Mesendoderm (in vitro differentiated cells): ENCODE measurements at regions not wholly inside any gene's neighbourhood (a gene's known extent, or its start where the extent isn't known, plus 50 kb on each side); places are given as distances from the start of the nearest gene placed in this dataset.

ENCODE experiments used
- DNase-seq: peaks from one replicate; pipeline ENCODE4 v3.0.0; 2013
- H2AK5ac ChIP-seq: 2 replicates; pipeline ENCODE4 v1.6.1; 2013; ENCODE audit warnings: low read length, inconsistent platforms
- H2BK120ac ChIP-seq: 2 replicates; pipeline ENCODE4 v1.6.1; 2013; ENCODE audit warnings: low read depth, mild to moderate bottlenecking, low read length, moderate library complexity, mixed read lengths
- H2BK15ac ChIP-seq: replicated peaks from 2 replicates; pipeline ENCODE4 v1.6.1; 2013; ENCODE audit warnings: low read depth, mild to moderate bottlenecking, moderate library complexity
- H2BK5ac ChIP-seq: 2 replicates; pipeline ENCODE4 v1.6.1; 2013; ENCODE audit warnings: low read length, inconsistent platforms
- H3K18ac ChIP-seq: 2 replicates; pipeline ENCODE4 v1.6.1; 2013; ENCODE audit warnings: mild to moderate bottlenecking, low read length, mixed read lengths
- H3K23ac ChIP-seq: one replicate; pipeline ENCODE4 v1.6.1; 2013; ENCODE audit warnings: low read length
- H3K27ac ChIP-seq: 2 replicates; pipeline ENCODE4 v1.5.1; 2013; ENCODE audit warnings: low read depth, mild to moderate bottlenecking, inconsistent platforms, low read length, moderate library complexity
- H3K27me3 ChIP-seq: 2 replicates; pipeline ENCODE4 v1.6.1; 2013; ENCODE audit warnings: low read length, control low read depth, mild to moderate bottlenecking, inconsistent platforms; ENCODE audit not compliant: insufficient read depth, poor library complexity
- H3K36me3 ChIP-seq: 2 replicates; pipeline ENCODE4 v1.6.1; 2013; ENCODE audit warnings: low read length, inconsistent platforms; ENCODE audit not compliant: control insufficient read depth, insufficient read depth
- H3K4ac ChIP-seq: one replicate; pipeline ENCODE4 v1.6.1; 2013; ENCODE audit warnings: low read depth, mild to moderate bottlenecking, low read length, moderate library complexity
- H3K4me1 ChIP-seq: 2 replicates; pipeline ENCODE4 v1.6.1; 2013; ENCODE audit warnings: low read depth, low read length, inconsistent platforms; ENCODE audit not compliant: control insufficient read depth
- H3K4me2 ChIP-seq: 2 replicates; pipeline ENCODE4 v1.6.1; 2013; ENCODE audit warnings: low read length
- H3K4me3 ChIP-seq: 2 replicates; pipeline ENCODE4 v1.5.1; 2013; ENCODE audit warnings: mild to moderate bottlenecking, low read length
- H3K56ac ChIP-seq: one replicate; pipeline ENCODE4 v1.6.1; 2013; ENCODE audit warnings: low read length
- H3K79me1 ChIP-seq: 2 replicates; pipeline ENCODE4 v1.6.1; 2013; ENCODE audit warnings: low read length, inconsistent platforms
- H3K79me2 ChIP-seq: 2 replicates; pipeline ENCODE4 v1.6.1; 2013; ENCODE audit warnings: mild to moderate bottlenecking, low read length; ENCODE audit not compliant: control insufficient read depth, insufficient read depth
- H3K9ac ChIP-seq: 2 replicates; pipeline ENCODE4 v1.6.1; 2013; ENCODE audit warnings: low read length, inconsistent platforms
- H4K5ac ChIP-seq: one replicate; pipeline ENCODE4 v1.6.1; 2013; ENCODE audit warnings: low read length
- H4K8ac ChIP-seq: one replicate; pipeline ENCODE4 v1.6.1; 2013; ENCODE audit warnings: low read depth, mild to moderate bottlenecking, control low read depth, low read length, moderate library complexity
- WGBS: extraction: QIAGEN DNeasy Blood & Tissue Kit; methylation state at CpG from one replicate; pipeline ENCODE4 v1.1.7; 2013; ENCODE audit warnings: low lambda C conversion rate, missing lambda C conversion rate; ENCODE audit not compliant: insufficient coverage; ENCODE audit errors: extremely low coverage; 5-methylcytosine and 5-hydroxymethylcytosine counted together

DNA sequence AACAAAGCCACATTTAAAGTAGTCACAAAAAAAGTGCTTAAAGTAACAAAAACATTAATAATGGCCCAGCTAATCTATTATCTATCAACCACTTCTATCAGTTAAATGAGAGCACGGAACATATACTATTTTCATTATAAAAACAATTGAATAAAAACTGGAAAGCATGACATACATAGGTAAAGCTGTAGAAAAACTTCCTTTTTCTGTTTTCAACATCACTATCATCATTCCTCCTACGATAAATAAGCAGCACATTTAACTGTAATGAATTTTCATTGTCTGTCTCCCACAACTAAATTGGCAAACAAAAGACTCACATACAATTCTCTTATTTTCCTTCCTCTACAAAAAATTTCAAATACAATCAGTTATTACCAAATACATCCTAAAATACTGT, 96.4 kb upstream of the DPH5 start:
- no peak overlapping the region for H4K8ac ChIP-seq
- H3K36me3 ChIP-seq, result no peaks in the 10 kb centered on the region
- no CpG with 5 or more reads among the region's 2 CpGs for WGBS
- H2BK5ac ChIP-seq, result no peak overlapping the region
- H3K9ac ChIP-seq, result no peak overlapping the region
- H3K4me1 ChIP-seq, result no peaks in the 10 kb centered on the region
- no peak overlapping the region for H3K23ac ChIP-seq
- no peak overlapping the region for H2BK15ac ChIP-seq
- no peak overlapping the region for H3K4me3 ChIP-seq
- H3K27ac ChIP-seq, result no peak overlapping the region
- no peak for DNase-seq
- no peaks in the 10 kb centered on the region for H3K79me1 ChIP-seq
- no peak overlapping the region for H4K5ac ChIP-seq
- no peak overlapping the region for H2AK5ac ChIP-seq
- no peaks in the 10 kb centered on the region for H3K27me3 ChIP-seq
- no peaks in the 10 kb centered on the region for H3K79me2 ChIP-seq
- no peak overlapping the region for H3K18ac ChIP-seq
- no peak overlapping the region for H3K56ac ChIP-seq
- no peak overlapping the region for H3K4ac ChIP-seq
- no peak overlapping the region for H2BK120ac ChIP-seq
- H3K4me2 ChIP-seq, result no peak overlapping the region

GRCh38 chr1:101121504-101121903, 95.9 kb upstream of the DPH5 start:
- no peaks in the 10 kb centered on the region for H3K79me2 ChIP-seq
- H4K5ac ChIP-seq, result no peak overlapping the region
- H3K18ac ChIP-seq, result no peak overlapping the region
- no peak overlapping the region for H3K56ac ChIP-seq
- H3K79me1 ChIP-seq, result no peaks in the 10 kb centered on the region
- no peak overlapping the region for H3K23ac ChIP-seq
- no peak overlapping the region for H3K4me3 ChIP-seq
- no peak overlapping the region for H3K27ac ChIP-seq
- no peak overlapping the region for H3K9ac ChIP-seq
- no peak overlapping the region for H2BK120ac ChIP-seq
- H2BK5ac ChIP-seq, result no peak overlapping the region
- no peak for DNase-seq
- WGBS, result no CpG with 5 or more reads among the region's 1 CpG
- no peak overlapping the region for H4K8ac ChIP-seq
- H2BK15ac ChIP-seq, result no peak overlapping the region
- no peaks in the 10 kb centered on the region for H3K4me1 ChIP-seq
- H3K4ac ChIP-seq, result no peak overlapping the region
- H3K4me2 ChIP-seq, result no peak overlapping the region
- H3K27me3 ChIP-seq, result no peaks in the 10 kb centered on the region
- H3K36me3 ChIP-seq, result no peaks in the 10 kb centered on the region
- no peak overlapping the region for H2AK5ac ChIP-seq

DNA sequence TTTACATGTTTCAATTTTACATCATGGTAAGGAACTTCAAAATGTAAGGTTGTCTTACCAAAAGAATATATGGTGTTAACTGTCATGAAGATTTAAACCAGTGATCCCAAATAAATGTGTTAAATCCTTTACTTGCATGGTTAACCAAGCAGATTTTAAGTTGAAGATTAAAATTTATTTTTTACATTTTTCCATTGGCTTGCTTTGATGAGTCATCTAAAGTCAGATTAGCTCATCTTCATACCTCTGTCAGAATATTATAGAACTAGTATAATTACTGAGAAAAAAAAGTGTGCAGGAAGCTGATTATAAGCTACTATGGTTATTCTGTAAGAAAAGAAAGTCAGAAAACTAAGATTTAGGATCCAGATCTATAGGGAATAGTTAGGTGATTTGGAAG, 95.3 kb upstream of the DPH5 start:
- no peak for DNase-seq
- H3K36me3 ChIP-seq, result no peaks in the 10 kb centered on the region

GRCh38 chr1:101119289-101119688, 93.7 kb upstream of the DPH5 start:
- Histone ChIP-seq H3K27me3 (no peaks in the 10 kb centered on the region), H3K4ac (no peak overlapping the region), H3K36me3 (no peaks in the 10 kb centered on the region), H2AK5ac (no peak overlapping the region), H4K8ac (no peak overlapping the region), H3K4me1 (no peaks in the 10 kb centered on the region), H2BK120ac (no peak overlapping the region), H2BK5ac (no peak overlapping the region), H2BK15ac (no peak overlapping the region), H3K23ac (no peak overlapping the region), H3K9ac (no peak overlapping the region), H3K79me1 (no peaks in the 10 kb centered on the region), H4K5ac (no peak overlapping the region), H3K56ac (no peak overlapping the region), H3K79me2 (no peaks in the 10 kb centered on the region), H3K18ac (no peak overlapping the region), H3K27ac (no peak overlapping the region), H3K4me3 (no peak overlapping the region), H3K4me2 (no peak overlapping the region)
- no peak for DNase-seq
- no CpG with 5 or more reads among the region's 4 CpGs for WGBS

More for the DNA sequence above, 95.3 kb upstream of the DPH5 start:
- H3K27me3 ChIP-seq, result no peaks in the 10 kb centered on the region
- H3K18ac ChIP-seq, result no peak overlapping the region
- no peak overlapping the region for H3K4me2 ChIP-seq
- H4K8ac ChIP-seq, result no peak overlapping the region
- no peaks in the 10 kb centered on the region for H3K79me2 ChIP-seq
- H3K27ac ChIP-seq, result no peak overlapping the region
- no peaks in the 10 kb centered on the region for H3K79me1 ChIP-seq
- no peaks in the 10 kb centered on the region for H3K4me1 ChIP-seq
- no peak overlapping the region for H4K5ac ChIP-seq
- no peak overlapping the region for H2BK15ac ChIP-seq
- H3K4me3 ChIP-seq, result no peak overlapping the region
- no peak overlapping the region for H2BK5ac ChIP-seq
- no peak overlapping the region for H2AK5ac ChIP-seq
- no peak overlapping the region for H2BK120ac ChIP-seq
- no peak overlapping the region for H3K9ac ChIP-seq
- H3K23ac ChIP-seq, result no peak overlapping the region
- H3K4ac ChIP-seq, result no peak overlapping the region
- H3K56ac ChIP-seq, result no peak overlapping the region

- Histone ChIP-seq H3K9ac (no peak overlapping the region), H2BK5ac (no peak overlapping the region), H3K4me1 (no peaks in the 10 kb centered on the region), H3K4me3 (no peak overlapping the region), H4K8ac (no peak overlapping the region), H3K36me3 (no peaks in the 10 kb centered on the region), H3K23ac (no peak overlapping the region), H3K79me2 (no peaks in the 10 kb centered on the region), H2BK120ac (no peak overlapping the region), H3K27ac (no peak overlapping the region), H3K27me3 (no peaks in the 10 kb centered on the region), H3K18ac (no peak overlapping the region), H3K56ac (no peak overlapping the region), H3K4me2 (no peak overlapping the region), H3K4ac (no peak overlapping the region), H4K5ac (no peak overlapping the region), H2BK15ac (no peak overlapping the region), H2AK5ac (no peak overlapping the region), H3K79me1 (no peaks in the 10 kb centered on the region)
- no peak for DNase-seq
- WGBS, result no CpG with 5 or more reads among the region's 3 CpGs
Measured at GRCh38 chr1:101116006-101116405, 90.4 kb upstream of the DPH5 start.

GRCh38 chr1:101115112-101115511, 89.5 kb upstream of the DPH5 start:
- no CpG with 5 or more reads among the region's 1 CpG for WGBS
- no peaks in the 10 kb centered on the region for H3K27me3 ChIP-seq

More at GRCh38 chr1:101115112-101115511, 89.5 kb upstream of the DPH5 start:
- Histone ChIP-seq H3K18ac (no peak overlapping the region), H3K4ac (no peak overlapping the region), H3K79me1 (no peaks in the 10 kb centered on the region), H3K36me3 (no peaks in the 10 kb centered on the region), H4K5ac (no peak overlapping the region), H3K56ac (no peak overlapping the region), H3K79me2 (no peaks in the 10 kb centered on the region), H2BK5ac (no peak overlapping the region), H3K4me1 (no peaks in the 10 kb centered on the region), H3K4me2 (no peak overlapping the region), H3K4me3 (no peak overlapping the region), H3K9ac (no peak overlapping the region), H2BK120ac (no peak overlapping the region), H4K8ac (no peak overlapping the region), H3K27ac (no peak overlapping the region), H3K23ac (no peak overlapping the region), H2BK15ac (no peak overlapping the region), H2AK5ac (no peak overlapping the region)
- no peak for DNase-seq
